ENCODE measurements at regions not wholly inside any gene's neighbourhood (a gene's known extent, or its start where the extent isn't known, plus 50 kb on each side); places are given as distances from the start of the nearest gene placed in this dataset.

DNA sequence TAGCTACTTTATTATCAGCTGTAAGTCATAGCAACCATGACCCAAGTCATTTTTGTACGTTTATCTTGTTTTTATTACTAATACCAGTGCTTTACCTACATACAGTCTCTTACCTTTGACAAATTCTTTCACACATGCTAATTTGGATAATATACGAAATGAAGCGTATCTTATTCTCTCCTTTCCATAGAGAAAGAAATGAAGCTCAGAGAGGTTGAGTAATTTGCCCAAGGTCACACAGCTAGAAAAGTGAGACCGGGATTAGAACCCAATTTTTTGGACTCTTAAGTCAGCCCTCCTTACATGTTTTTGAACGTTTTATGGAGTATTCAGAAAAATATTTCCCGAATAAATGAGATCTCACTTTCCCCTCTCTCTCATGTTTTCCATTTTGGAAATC lies 52.6 kb downstream of the OLIG1 start:
- TF ChIP-seq ZNF274 (IDR thresholded peaks at IDR 0.05; ENCODE audit: low read depth, low read length) (no peak), RAD21 (IDR thresholded peaks at IDR 0.05; ENCODE audit: low read depth) (no peak), SP1 (IDR thresholded peaks at IDR 0.05; ENCODE audit: low read depth) (no peak), EZH2 (IDR thresholded peaks at IDR 0.05) (no peak), POLR2A (IDR thresholded peaks at IDR 0.05; ENCODE audit: borderline replicate concordance, extremely low read depth, insufficient read depth, insufficient read length) (no peak), EGR1 (IDR thresholded peaks at IDR 0.05; ENCODE audit: low read depth) (no peak), YY1 (IDR thresholded peaks at IDR 0.05; ENCODE audit: extremely low read depth, insufficient replicate concordance, low read depth, low read length) (no peak), JUND (IDR thresholded peaks at IDR 0.05) (no peak)
- TF ChIP-seq, protein P1, sequence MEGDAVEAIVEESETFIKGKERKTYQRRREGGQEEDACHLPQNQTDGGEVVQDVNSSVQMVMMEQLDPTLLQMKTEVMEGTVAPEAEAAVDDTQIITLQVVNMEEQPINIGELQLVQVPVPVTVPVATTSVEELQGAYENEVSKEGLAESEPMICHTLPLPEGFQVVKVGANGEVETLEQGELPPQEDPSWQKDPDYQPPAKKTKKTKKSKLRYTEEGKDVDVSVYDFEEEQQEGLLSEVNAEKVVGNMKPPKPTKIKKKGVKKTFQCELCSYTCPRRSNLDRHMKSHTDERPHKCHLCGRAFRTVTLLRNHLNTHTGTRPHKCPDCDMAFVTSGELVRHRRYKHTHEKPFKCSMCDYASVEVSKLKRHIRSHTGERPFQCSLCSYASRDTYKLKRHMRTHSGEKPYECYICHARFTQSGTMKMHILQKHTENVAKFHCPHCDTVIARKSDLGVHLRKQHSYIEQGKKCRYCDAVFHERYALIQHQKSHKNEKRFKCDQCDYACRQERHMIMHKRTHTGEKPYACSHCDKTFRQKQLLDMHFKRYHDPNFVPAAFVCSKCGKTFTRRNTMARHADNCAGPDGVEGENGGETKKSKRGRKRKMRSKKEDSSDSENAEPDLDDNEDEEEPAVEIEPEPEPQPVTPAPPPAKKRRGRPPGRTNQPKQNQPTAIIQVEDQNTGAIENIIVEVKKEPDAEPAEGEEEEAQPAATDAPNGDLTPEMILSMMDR (IDR thresholded peaks at IDR 0.05 in 2 of 3, conservative IDR thresholded peaks at IDR 0.05 in 1 of 3; ENCODE audit: borderline replicate concordance in 1 of 3, insufficient read depth in 1 of 3, low read depth in 2 of 3, low read length in 2 of 3), result no peak
- TF ChIP-seq, protein P2, sequence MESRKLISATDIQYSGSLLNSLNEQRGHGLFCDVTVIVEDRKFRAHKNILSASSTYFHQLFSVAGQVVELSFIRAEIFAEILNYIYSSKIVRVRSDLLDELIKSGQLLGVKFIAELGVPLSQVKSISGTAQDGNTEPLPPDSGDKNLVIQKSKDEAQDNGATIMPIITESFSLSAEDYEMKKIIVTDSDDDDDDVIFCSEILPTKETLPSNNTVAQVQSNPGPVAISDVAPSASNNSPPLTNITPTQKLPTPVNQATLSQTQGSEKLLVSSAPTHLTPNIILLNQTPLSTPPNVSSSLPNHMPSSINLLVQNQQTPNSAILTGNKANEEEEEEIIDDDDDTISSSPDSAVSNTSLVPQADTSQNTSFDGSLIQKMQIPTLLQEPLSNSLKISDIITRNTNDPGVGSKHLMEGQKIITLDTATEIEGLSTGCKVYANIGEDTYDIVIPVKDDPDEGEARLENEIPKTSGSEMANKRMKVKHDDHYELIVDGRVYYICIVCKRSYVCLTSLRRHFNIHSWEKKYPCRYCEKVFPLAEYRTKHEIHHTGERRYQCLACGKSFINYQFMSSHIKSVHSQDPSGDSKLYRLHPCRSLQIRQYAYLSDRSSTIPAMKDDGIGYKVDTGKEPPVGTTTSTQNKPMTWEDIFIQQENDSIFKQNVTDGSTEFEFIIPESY (IDR thresholded peaks at IDR 0.05; ENCODE audit: extremely low read depth, insufficient replicate concordance, low read length), result no peak
